ENCODE measurements at regions not wholly inside any gene's neighbourhood (a gene's known extent, or its start where the extent isn't known, plus 50 kb on each side); places are given as distances from the start of the nearest gene placed in this dataset.
"Not testable (repeated sequence)": the region's sequence is repeated elsewhere in the genome, so short reads cannot be mapped to it uniquely, and the experiment has no call there.

- TF ChIP-seq CTCF (IDR thresholded peaks at IDR 0.05; ENCODE audit: insufficient read depth, low read depth, low read length, missing control alignments): no peak
- no peak for DNase-seq (ENCODE audit: low read depth)
- H3K4me3 ChIP-seq (ENCODE audit: low read length): no peak overlapping the region
Measured at GRCh38 chr16:7791028-7791590, 458.5 kb downstream of the RBFOX1 start.

DNA sequence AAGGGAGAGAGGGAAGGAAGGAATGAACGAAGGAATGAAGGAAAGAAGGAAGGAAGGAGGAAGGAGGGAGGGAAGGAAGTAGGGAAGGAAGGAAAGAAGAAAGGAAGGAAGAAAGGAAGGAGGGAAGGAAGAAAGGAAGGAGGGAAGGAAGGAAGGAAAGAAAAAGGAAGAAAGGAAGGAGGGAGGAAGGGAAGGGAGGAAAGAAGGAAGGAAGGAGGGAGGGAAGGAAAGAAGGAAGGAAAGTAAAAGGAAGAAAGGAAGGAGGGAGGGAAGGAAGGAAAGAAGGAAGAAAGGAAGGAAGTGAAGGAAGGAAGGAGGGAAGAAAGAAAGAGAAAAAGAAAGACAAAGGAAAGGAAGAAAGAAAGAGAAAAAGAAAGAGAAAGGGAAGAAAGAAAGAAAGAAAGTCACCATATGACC is 442.4 kb downstream of the RBFOX1 start:
- TF ChIP-seq CTCF (IDR thresholded peaks at IDR 0.05; ENCODE audit: insufficient read depth, low read depth, low read length, missing control alignments): no peak
- no peak overlapping the region for H3K4me3 ChIP-seq (ENCODE audit: low read length)
- no peak for DNase-seq (ENCODE audit: low read depth)

DNA sequence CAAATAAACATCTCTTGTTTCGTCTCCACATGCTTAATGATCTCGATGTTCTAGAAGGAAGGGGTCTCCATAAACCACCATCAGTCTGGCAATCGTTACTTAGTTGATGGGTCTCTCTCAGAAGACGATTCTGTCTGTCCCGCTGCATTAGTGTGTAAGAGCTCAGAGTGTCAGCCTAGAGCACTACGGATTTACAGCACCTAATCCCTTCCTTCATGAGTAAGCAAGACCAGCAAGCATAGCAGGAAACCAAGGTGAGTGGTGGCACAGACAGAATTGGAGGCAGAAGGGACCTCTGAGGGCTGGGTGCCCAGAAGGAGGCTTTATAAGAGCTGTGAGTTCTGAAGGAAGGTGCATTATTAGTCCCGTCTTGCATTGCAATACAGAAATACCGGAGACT is 440.1 kb downstream of the RBFOX1 start:
- no peak for TF ChIP-seq CTCF (IDR thresholded peaks at IDR 0.05; ENCODE audit: insufficient read depth, low read depth, low read length, missing control alignments)
- H3K4me3 ChIP-seq (ENCODE audit: low read length): no peak overlapping the region
- DNase-seq (ENCODE audit: low read depth): no peak

DNA sequence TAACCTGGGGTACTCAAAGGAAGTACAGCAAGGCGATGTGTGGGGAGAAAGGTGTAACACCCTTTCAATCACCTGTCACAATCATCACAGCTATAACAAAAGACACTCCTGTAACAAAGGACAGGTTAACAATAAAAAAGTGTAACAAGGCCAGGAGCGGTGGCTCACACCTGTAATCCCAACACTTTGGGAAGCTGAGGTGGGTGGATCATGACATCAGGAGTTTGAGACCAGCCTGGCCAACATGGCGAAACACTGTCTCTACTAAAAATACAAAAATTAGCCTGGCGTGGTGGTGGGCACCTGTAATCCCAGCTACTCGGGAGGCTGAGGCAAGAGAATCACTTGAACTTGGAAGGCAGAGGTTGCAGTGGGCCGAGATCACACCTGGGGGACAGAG is 436.4 kb downstream of the RBFOX1 start:
- H3K4me3 ChIP-seq (ENCODE audit: low read length); DNase-seq (ENCODE audit: low read depth): not testable (repeated sequence)

- no peak overlapping the region for H3K4me3 ChIP-seq (ENCODE audit: low read length)
- no peak for TF ChIP-seq CTCF (IDR thresholded peaks at IDR 0.05; ENCODE audit: insufficient read depth, low read depth, low read length, missing control alignments)
- DNase-seq (ENCODE audit: low read depth): no peak
Measured at GRCh38 chr16:7765079-7765550, 432.5 kb downstream of the RBFOX1 start.

- no peak for TF ChIP-seq CTCF (IDR thresholded peaks at IDR 0.05; ENCODE audit: insufficient read depth, low read depth, low read length, missing control alignments)
- H3K4me3 ChIP-seq (ENCODE audit: low read length): no peak overlapping the region
- DNase-seq (ENCODE audit: low read depth): no peak
Measured at GRCh38 chr16:7763111-7763510, 430.5 kb downstream of the RBFOX1 start.
